B cell (primary cell): ENCODE measurements at regions not wholly inside any gene's neighbourhood (a gene's known extent, or its start where the extent isn't known, plus 50 kb on each side); places are given as distances from the start of the nearest gene placed in this dataset.

Experiments used
- ATAC-seq: fragments of 200-7000 bp; cut with Tn5 transposase; one replicate; pipeline ENCODE4 v1.10.0; 2021; ENCODE audit warnings: low read depth, mild to moderate bottlenecking, moderate number of reproducible peaks, moderate library complexity
- CTCF ChIA-PET: fragments of 350-600 bp; sonication (Branson Sonifier 250); formaldehyde crosslinking; loops from one replicate; lab custom pipeline; 2021; ENCODE audit warnings: antibody characterized with exemption, inconsistent platforms; lab: Charles Lee
- POLR2A ChIA-PET: fragments of 350-600 bp; sonication (Branson Sonifier 250); formaldehyde crosslinking; loops from one replicate; lab custom pipeline; 2021; ENCODE audit warnings: antibody characterized with exemption; lab: Charles Lee
- DNase-seq: peaks from one replicate; pipeline ENCODE4 v3.0.0; 2013
- H2AFZ ChIP-seq: 2 replicates; pipeline ENCODE4 v1.6.1; 2012; ENCODE audit warnings: mild to moderate bottlenecking, low read depth, low read length; ENCODE audit not compliant: insufficient read depth, poor library complexity, severe bottlenecking
- H3K27ac ChIP-seq, 2 donors: 1 replicate in 1 of 2; 2 replicates in 1 of 2; pipeline ENCODE4 v1.5.1; 2012 to 2013; ENCODE audit warnings: low read length in 2 of 2, mild to moderate bottlenecking in 2 of 2, moderate library complexity in 1 of 2
- H3K27me3 ChIP-seq, 4 experiments: fragments of 200-600 bp in 1 of 4; sonication (generic) in 1 of 4; replicated peaks in 1 of 4; 1 replicate in 2 of 4; 2 replicates in 2 of 4; pipeline versions ENCODE4 v1.6.1 to v1.7.0; 2013 to 2016; ENCODE audit warnings: low read length in 3 of 4, mild to moderate bottlenecking in 2 of 4, mixed read lengths in 1 of 4, moderate library complexity in 1 of 4; ENCODE audit not compliant: insufficient read depth in 4 of 4, control insufficient read depth in 3 of 4; ENCODE audit errors: control extremely low read depth in 1 of 4
- H3K36me3 ChIP-seq, 2 experiments: replicated peaks in 1 of 2; 1 replicate in 1 of 2; 2 replicates in 1 of 2; pipeline versions ENCODE4 v1.6.1 to v1.7.1; 2013; ENCODE audit warnings: low read length in 1 of 2; ENCODE audit not compliant: insufficient read depth in 2 of 2, control insufficient read depth in 1 of 2; ENCODE audit errors: control extremely low read depth in 1 of 2, extremely low read depth in 1 of 2
- H3K4me1 ChIP-seq, 2 donors: fragments of 200-600 bp in 1 of 2; sonication (generic) in 1 of 2; 1 replicate in 1 of 2; 2 replicates in 1 of 2; pipeline versions ENCODE4 v1.5.1 to v1.6.1; 2013 to 2017; ENCODE audit warnings: low read length in 2 of 2; ENCODE audit not compliant: control insufficient read depth in 2 of 2, insufficient read depth in 2 of 2
- H3K4me2 ChIP-seq: replicated peaks from 2 replicates; pipeline ENCODE3; 2012; ENCODE audit warnings: mild to moderate bottlenecking, low read depth, low read length; ENCODE audit not compliant: poor library complexity, severe bottlenecking
- H3K4me3 ChIP-seq, 5 experiments: fragments of 200-600 bp in 1 of 5; sonication (generic) in 1 of 5; 1 replicate in 3 of 5; 2 replicates in 2 of 5; pipeline versions ENCODE4 v1.5.1 to v1.7.0; 2011 to 2016; ENCODE audit warnings: low read length in 4 of 5, mild to moderate bottlenecking in 4 of 5, low read depth in 2 of 5, control low read depth in 1 of 5, moderate library complexity in 1 of 5; ENCODE audit not compliant: insufficient read depth in 1 of 5; ENCODE audit errors: control extremely low read depth in 1 of 5, extremely low read depth in 1 of 5
- H3K79me2 ChIP-seq: fragments of 200-600 bp; sonication (generic); one replicate; pipeline ENCODE4 v1.6.0; 2016; ENCODE audit warnings: low read length; ENCODE audit not compliant: control insufficient read depth, insufficient read depth
- H3K9ac ChIP-seq: fragments of 200-600 bp; sonication (generic); 2 replicates; pipeline ENCODE4 v1.6.1; 2017; ENCODE audit warnings: mild to moderate bottlenecking, low read length, moderate library complexity
- H3K9me3 ChIP-seq, 3 donors: one replicate each; pipeline versions ENCODE4 v1.6.1 to v1.7.1; 2013; ENCODE audit warnings: low read length in 2 of 3; ENCODE audit not compliant: control insufficient read depth in 2 of 3, insufficient read depth in 1 of 3; ENCODE audit errors: control extremely low read depth in 1 of 3
- H4K20me1 ChIP-seq: 2 replicates; pipeline ENCODE4 v1.6.0; 2012; ENCODE audit warnings: mild to moderate bottlenecking, low read length; ENCODE audit not compliant: insufficient read depth, control insufficient read depth, poor library complexity, severe bottlenecking
- H3K27ac Mint-ChIP-seq: one replicate; pipeline ENCODE4 v1.8.0; 2021; ENCODE audit warnings: mixed read lengths
- H3K27me3 Mint-ChIP-seq: one replicate; pipeline ENCODE4 v1.8.0; 2021; ENCODE audit warnings: mixed read lengths
- H3K4me1 Mint-ChIP-seq: one replicate; pipeline ENCODE4 v1.8.0; 2021; ENCODE audit warnings: mixed read lengths
- H3K4me3 Mint-ChIP-seq: one replicate; pipeline ENCODE4 v1.8.0; 2021; ENCODE audit warnings: mixed read lengths
- H3K9me3 Mint-ChIP-seq: one replicate; pipeline ENCODE4 v1.8.0; 2022; ENCODE audit warnings: mixed read lengths; ENCODE audit not compliant: insufficient read depth
- CTCF ChIP-seq: fragments of 200-600 bp; IDR thresholded peaks from one replicate; pipeline ENCODE4 v1.8.0; 2022; ENCODE audit warnings: antibody characterized with exemption, mild to moderate bottlenecking
- EZH2 ChIP-seq: IDR thresholded peaks from 2 replicates; pipeline ENCODE4 v1.6.1; 2012; ENCODE audit warnings: borderline replicate concordance, low read depth, mild to moderate bottlenecking, moderate library complexity, low read length; ENCODE audit not compliant: insufficient read depth, poor library complexity, severe bottlenecking
- WGBS: methylation state at CpG from one replicate; pipeline ENCODE4 v1.1.5; 2013; ENCODE audit warnings: missing lambda C conversion rate; ENCODE audit not compliant: insufficient coverage; 5-methylcytosine and 5-hydroxymethylcytosine counted together
- intact Hi-C: fragments of 100-400 bp; cut with micrococcal nuclease; formaldehyde crosslinking; loops from one replicate; pipeline ENCODE4 v1.10.0; 2022

GRCh38 chr10:21083861-21084260 lies 186.8 kb upstream of the NEBL start:
- Histone ChIP-seq H3K4me2 (no peak overlapping the region), H3K27me3 (no peaks in the 10 kb centered on the region), H3K4me3 (no peak overlapping the region), H3K4me1 (no peaks in the 10 kb centered on the region), H3K36me3 (no peaks in the 10 kb centered on the region), H3K9ac (no peak overlapping the region), H2AFZ (no peak overlapping the region), H3K79me2 (no peaks in the 10 kb centered on the region), H3K27ac (no peak overlapping the region), H4K20me1 (no peaks in the 10 kb centered on the region), H3K9me3 (no peaks in the 10 kb centered on the region)
- no peaks in the 10 kb centered on the region for H3K9me3 Mint-ChIP-seq
- H3K27me3 Mint-ChIP-seq: no peaks in the 10 kb centered on the region
- POLR2A ChIA-PET: no interaction called here
- H3K4me3 Mint-ChIP-seq: no peak overlapping the region
- intact Hi-C loops: no loop called here
- no peak overlapping the region for H3K27ac Mint-ChIP-seq
- CTCF ChIA-PET: no interaction called here
- ATAC-seq: no peak
- 78% methylated on average over 1 of the region's 3 CpGs for WGBS
- no peaks in the 10 kb centered on the region for H3K4me1 Mint-ChIP-seq
- no peak for TF ChIP-seq EZH2
- no peak for TF ChIP-seq CTCF
- no peak for DNase-seq

GRCh38 chr10:21082206-21082605 lies 185.1 kb upstream of the NEBL start:
- ChIA-PET POLR2A (no interaction called here), CTCF (no interaction called here)
- Mint-ChIP-seq H3K27me3 (peaks cover 3% of the 10 kb centered on the region), H3K4me3 (no peak overlapping the region), H3K9me3 (no peaks in the 10 kb centered on the region), H3K4me1 (no peaks in the 10 kb centered on the region), H3K27ac (no peak overlapping the region)
- Histone ChIP-seq H2AFZ (no peak overlapping the region), H3K9me3 (no peaks in the 10 kb centered on the region), H3K4me1 (no peaks in the 10 kb centered on the region), H3K79me2 (no peaks in the 10 kb centered on the region), H3K27me3 (no peaks in the 10 kb centered on the region), H3K4me3 (no peak overlapping the region), H3K4me2 (no peak overlapping the region), H3K27ac (no peak overlapping the region), H3K9ac (no peak overlapping the region), H4K20me1 (no peaks in the 10 kb centered on the region), H3K36me3 (no peaks in the 10 kb centered on the region)
- intact Hi-C loops: no loop called here
- ATAC-seq: no peak
- no peak for TF ChIP-seq EZH2
- TF ChIP-seq CTCF: no peak
- DNase-seq: no peak
